ENCODE measurements at regions not wholly inside any gene's neighbourhood (a gene's known extent, or its start where the extent isn't known, plus 50 kb on each side); places are given as distances from the start of the nearest gene placed in this dataset.

DNA sequence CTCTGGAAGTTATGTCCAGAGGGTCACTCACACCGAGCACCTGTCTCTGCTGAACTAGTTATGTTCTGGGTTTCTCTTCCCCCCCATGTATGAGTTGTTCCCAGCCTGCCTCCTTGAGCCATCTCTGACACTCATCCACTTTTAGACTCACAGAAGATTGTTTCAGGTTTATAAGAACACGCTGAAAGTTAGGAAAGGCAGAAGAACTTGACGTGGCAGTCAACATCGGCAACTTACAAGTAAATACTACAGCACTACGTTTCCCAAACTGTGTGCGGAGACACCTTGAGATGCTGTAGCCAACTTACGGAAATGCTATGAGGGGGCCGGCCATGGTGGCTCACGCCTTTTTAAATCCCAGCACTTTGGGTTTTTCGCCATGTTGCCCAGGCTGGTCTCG is 318.0 kb downstream of the ZNF621 start:
- no peak overlapping the region for H3K9ac ChIP-seq
- H3K27me3 ChIP-seq (ENCODE audit: control insufficient read depth, insufficient read depth, low read length), result no peaks in the 10 kb centered on the region
- no peaks in the 10 kb centered on the region for H3K4me1 ChIP-seq
- H3K4me3 ChIP-seq (ENCODE audit: low read depth, low read length), result no peak overlapping the region
- no peaks in the 10 kb centered on the region for H3K9me3 ChIP-seq (ENCODE audit: control insufficient read depth, low read length)
- no peaks in the 10 kb centered on the region for H3K36me3 ChIP-seq (ENCODE audit: control insufficient read depth, insufficient read depth, low read length)
- no peak overlapping the region for H3K27ac ChIP-seq
- TF ChIP-seq CTCF (IDR thresholded peaks at IDR 0.05), result no peak
- H2AFZ ChIP-seq, result no peak overlapping the region
- no peaks in the 10 kb centered on the region for H3K79me2 ChIP-seq
- no peak overlapping the region for H3K4me2 ChIP-seq (ENCODE audit: low read length)

DNA sequence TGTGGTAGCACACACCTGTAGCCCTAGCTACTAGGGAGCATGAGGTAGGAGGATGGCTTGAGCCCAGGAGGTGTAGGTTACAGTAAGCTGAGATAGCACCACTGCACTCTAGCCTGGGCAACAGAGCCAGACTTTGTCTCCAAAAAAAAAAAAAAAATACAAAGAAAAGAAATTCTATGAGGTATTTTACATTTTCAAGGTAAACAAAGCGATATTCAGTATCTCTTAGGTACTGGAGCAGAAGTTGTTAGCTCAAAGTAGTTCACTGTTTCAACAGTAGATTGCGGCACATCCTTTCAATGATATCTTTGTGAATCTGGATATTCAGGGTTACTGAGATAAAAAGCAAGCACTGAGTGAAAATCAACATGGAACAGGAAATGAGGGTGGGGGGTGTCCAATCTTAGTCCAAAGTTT is 318.5 kb downstream of the ZNF621 start:
- Histone ChIP-seq H3K4me3 (ENCODE audit: low read depth, low read length) (no peak overlapping the region), H3K9ac (no peak overlapping the region), H3K9me3 (ENCODE audit: control insufficient read depth, low read length) (no peaks in the 10 kb centered on the region), H3K36me3 (ENCODE audit: control insufficient read depth, insufficient read depth, low read length) (no peaks in the 10 kb centered on the region), H3K27ac (no peak overlapping the region), H3K27me3 (ENCODE audit: control insufficient read depth, insufficient read depth, low read length) (no peaks in the 10 kb centered on the region), H3K4me1 (no peaks in the 10 kb centered on the region), H3K79me2 (no peaks in the 10 kb centered on the region), H2AFZ (no peak overlapping the region), H3K4me2 (ENCODE audit: low read length) (no peak overlapping the region)
- TF ChIP-seq CTCF (IDR thresholded peaks at IDR 0.05), result no peak

- Histone ChIP-seq H3K79me2 (no peaks in the 10 kb centered on the region), H3K9ac (no peak overlapping the region), H3K27ac (no peak overlapping the region), H3K4me1 (no peaks in the 10 kb centered on the region), H3K27me3 (ENCODE audit: control insufficient read depth, insufficient read depth, low read length) (no peaks in the 10 kb centered on the region), H3K36me3 (ENCODE audit: control insufficient read depth, insufficient read depth, low read length) (no peaks in the 10 kb centered on the region), H2AFZ (no peak overlapping the region), H3K4me3 (ENCODE audit: low read depth, low read length) (no peak overlapping the region), H3K9me3 (ENCODE audit: control insufficient read depth, low read length) (no peaks in the 10 kb centered on the region), H3K4me2 (ENCODE audit: low read length) (no peak overlapping the region)
- TF ChIP-seq CTCF (IDR thresholded peaks at IDR 0.05), result no peak
These were observed 319.2 kb downstream of the ZNF621 start for GRCh38 chr3:40843851-40844548.

DNA sequence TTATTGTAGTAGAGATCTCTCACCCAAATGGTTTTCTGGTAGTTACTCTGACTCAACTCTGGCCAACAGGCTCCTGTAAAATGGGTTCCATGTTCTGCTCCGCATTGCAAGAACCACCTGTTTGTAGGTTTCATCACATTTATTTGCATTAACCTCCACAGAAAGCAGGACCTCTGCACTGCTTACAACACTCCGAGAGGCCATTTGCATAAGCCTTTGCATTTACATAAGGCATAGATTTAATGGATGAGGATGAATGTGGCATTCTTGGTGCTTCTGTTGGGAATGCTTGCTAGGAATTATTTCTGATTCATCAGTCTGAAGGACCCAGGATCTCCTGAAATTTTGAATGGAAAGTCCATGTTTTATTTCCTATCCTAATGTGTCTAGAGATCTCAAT is 320.1 kb downstream of the ZNF621 start:
- no peak overlapping the region for H3K4me2 ChIP-seq (ENCODE audit: low read length)
- H3K27me3 ChIP-seq (ENCODE audit: control insufficient read depth, insufficient read depth, low read length), result no peaks in the 10 kb centered on the region
- no peak for TF ChIP-seq CTCF (IDR thresholded peaks at IDR 0.05)
- no peaks in the 10 kb centered on the region for H3K79me2 ChIP-seq
- H3K9ac ChIP-seq, result no peak overlapping the region
- no peaks in the 10 kb centered on the region for H3K36me3 ChIP-seq (ENCODE audit: control insufficient read depth, insufficient read depth, low read length)
- no peak overlapping the region for H3K4me3 ChIP-seq (ENCODE audit: low read depth, low read length)
- no peaks in the 10 kb centered on the region for H3K9me3 ChIP-seq (ENCODE audit: control insufficient read depth, low read length)
- no peak overlapping the region for H2AFZ ChIP-seq
- H3K4me1 ChIP-seq, result no peaks in the 10 kb centered on the region
- no peak overlapping the region for H3K27ac ChIP-seq

DNA sequence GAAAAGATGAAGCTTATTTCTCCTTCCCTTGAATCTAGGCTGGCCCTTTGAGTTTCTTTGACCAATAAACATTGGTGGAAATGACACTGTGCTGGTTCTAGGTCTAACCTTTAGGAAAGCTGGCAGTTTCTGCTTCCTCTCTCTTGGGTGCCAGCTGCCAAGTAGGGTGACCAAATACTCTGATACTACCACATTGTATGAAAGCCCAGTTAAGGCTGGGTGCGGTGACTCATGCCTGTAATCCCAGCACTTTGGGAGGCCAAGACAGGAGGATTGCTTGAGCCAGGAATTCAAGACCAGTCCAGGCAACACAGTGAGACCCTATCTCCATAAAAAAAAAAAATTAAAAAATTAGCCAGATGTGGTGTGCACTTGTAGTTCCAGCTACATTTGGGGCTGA is 320.7 kb downstream of the ZNF621 start:
- Histone ChIP-seq H3K36me3 (ENCODE audit: control insufficient read depth, insufficient read depth, low read length) (no peaks in the 10 kb centered on the region), H3K9me3 (ENCODE audit: control insufficient read depth, low read length) (no peaks in the 10 kb centered on the region), H2AFZ (no peak overlapping the region), H3K4me1 (no peaks in the 10 kb centered on the region), H3K4me2 (ENCODE audit: low read length) (no peak overlapping the region), H3K27me3 (ENCODE audit: control insufficient read depth, insufficient read depth, low read length) (no peaks in the 10 kb centered on the region), H3K79me2 (no peaks in the 10 kb centered on the region), H3K4me3 (ENCODE audit: low read depth, low read length) (no peak overlapping the region), H3K9ac (no peak overlapping the region), H3K27ac (no peak overlapping the region)
- no peak for TF ChIP-seq CTCF (IDR thresholded peaks at IDR 0.05)
